ENCODE measurements at regions not wholly inside any gene's neighbourhood (a gene's known extent, or its start where the extent isn't known, plus 50 kb on each side); places are given as distances from the start of the nearest gene placed in this dataset.

DNA sequence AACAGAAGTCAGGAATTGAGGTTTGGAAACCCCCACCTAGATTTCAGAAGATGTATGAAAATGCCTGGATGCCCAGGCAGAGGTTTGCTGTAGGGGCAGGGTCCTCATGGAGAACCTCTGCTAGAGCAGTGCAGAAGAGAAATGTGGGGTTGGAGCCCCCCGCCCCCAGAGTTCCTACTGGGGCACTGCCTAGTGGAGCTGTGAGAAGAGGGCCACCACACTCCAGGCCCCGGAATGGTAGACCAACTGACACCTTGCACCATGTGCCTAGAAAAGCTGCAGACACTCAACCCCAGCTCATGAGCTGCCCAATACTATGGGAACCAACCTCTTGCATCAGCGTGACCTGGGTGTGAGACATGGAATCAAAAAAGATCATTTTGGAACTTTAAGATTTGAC is 967.0 kb upstream of the NRXN1 start:
- H3K27me3 ChIP-seq, result no peaks in the 10 kb centered on the region

GRCh38 chr2:51997571-51997970 is 965.6 kb upstream of the NRXN1 start:
- WGBS, 2 donors, result 81 to 94% methylated on average over 2 of the region's 2 CpGs
- Histone ChIP-seq H3K27ac (no peak overlapping the region), H3K9me3 (no peaks in the 10 kb centered on the region), H3K4me1 (no peaks in the 10 kb centered on the region), H3K4me3 (no peak overlapping the region), H3K36me3 (no peaks in the 10 kb centered on the region), H3K27me3 (no peaks in the 10 kb centered on the region)
- DNase-seq, result no peak
- no peak for ATAC-seq (ENCODE audit: low FRiP score in 2 of 2)
- no peak for TF ChIP-seq CTCF (IDR thresholded peaks at IDR 0.05)
- TF ChIP-seq POLR2AphosphoS5 (IDR thresholded peaks at IDR 0.05), result no peak
- TF ChIP-seq EP300 (IDR thresholded peaks at IDR 0.05), result no peak
- TF ChIP-seq POLR2A (IDR thresholded peaks at IDR 0.05), result no peak

More for the DNA sequence above, 967.0 kb upstream of the NRXN1 start:
- 84 to 100% methylated on average over 1 to 3 of the region's 3 CpGs for WGBS, 2 donors
- DNase-seq (no peak), ATAC-seq (ENCODE audit: low FRiP score in 2 of 2) (no peak)
- no peak overlapping the region for H3K4me3 ChIP-seq
- no peaks in the 10 kb centered on the region for H3K36me3 ChIP-seq
- H3K27ac ChIP-seq, result no peak overlapping the region
- H3K9me3 ChIP-seq, result no peaks in the 10 kb centered on the region
- TF ChIP-seq POLR2A (IDR thresholded peaks at IDR 0.05), result no peak
- TF ChIP-seq CTCF (IDR thresholded peaks at IDR 0.05), result no peak
- no peak for TF ChIP-seq EP300 (IDR thresholded peaks at IDR 0.05)
- no peak for TF ChIP-seq POLR2AphosphoS5 (IDR thresholded peaks at IDR 0.05)
- no peaks in the 10 kb centered on the region for H3K4me1 ChIP-seq

GRCh38 chr2:51995293-51995692 is 963.4 kb upstream of the NRXN1 start:
- H3K4me3 ChIP-seq, result no peak overlapping the region
- no peak for ATAC-seq (ENCODE audit: low FRiP score in 2 of 2)
- 71 to 80% methylated on average over 1 of the region's 1 CpG for WGBS, 2 donors

DNA sequence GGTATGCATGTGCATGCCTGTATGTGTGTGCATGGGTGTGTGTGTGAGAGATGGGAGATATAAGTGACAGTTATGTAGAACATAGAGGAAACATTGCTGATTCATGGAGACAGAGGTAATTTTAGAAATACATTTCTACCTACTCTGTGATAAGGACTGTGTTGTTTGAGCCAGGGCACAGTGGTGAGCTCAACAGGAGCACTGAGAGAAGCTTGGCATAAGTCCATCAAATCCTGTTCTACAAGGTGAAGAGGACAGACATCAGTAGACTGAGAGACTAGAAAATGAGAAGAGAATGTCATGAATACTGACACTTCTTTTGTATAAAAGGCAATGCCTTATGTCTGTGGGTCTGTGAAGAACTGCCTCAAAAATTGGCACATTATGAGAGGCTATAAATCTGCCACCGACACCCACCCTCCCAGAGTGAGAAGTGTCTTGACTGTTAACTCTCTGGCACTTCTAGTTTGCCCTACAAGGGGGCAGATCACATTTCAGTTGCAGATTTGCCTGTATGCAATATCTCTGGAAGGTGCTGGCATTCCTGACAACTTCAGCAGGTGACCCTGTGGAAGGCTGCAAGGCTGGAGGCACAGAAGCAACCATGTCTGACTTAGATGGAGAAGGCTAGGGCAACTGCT is 962.3 kb upstream of the NRXN1 start:
- Histone ChIP-seq H3K4me1 (no peaks in the 10 kb centered on the region), H3K4me3 (no peak overlapping the region), H3K9me3 (no peaks in the 10 kb centered on the region), H3K27ac (no peak overlapping the region), H3K36me3 (no peaks in the 10 kb centered on the region), H3K27me3 (no peaks in the 10 kb centered on the region)
- TF ChIP-seq POLR2A (IDR thresholded peaks at IDR 0.05) (no peak), CTCF (IDR thresholded peaks at IDR 0.05) (no peak), POLR2AphosphoS5 (IDR thresholded peaks at IDR 0.05) (no peak), EP300 (IDR thresholded peaks at IDR 0.05) (no peak)
- WGBS, 2 donors, result 42 to 78% methylated on average over 1 of the region's 1 CpG
- DNase-seq (no peak), ATAC-seq (ENCODE audit: low FRiP score in 2 of 2) (no peak)

More at GRCh38 chr2:51995293-51995692, 963.4 kb upstream of the NRXN1 start:
- no peaks in the 10 kb centered on the region for H3K27me3 ChIP-seq
- no peaks in the 10 kb centered on the region for H3K4me1 ChIP-seq
- no peak overlapping the region for H3K27ac ChIP-seq
- TF ChIP-seq EP300 (IDR thresholded peaks at IDR 0.05) (no peak), POLR2A (IDR thresholded peaks at IDR 0.05) (no peak), POLR2AphosphoS5 (IDR thresholded peaks at IDR 0.05) (no peak), CTCF (IDR thresholded peaks at IDR 0.05) (no peak)
- no peaks in the 10 kb centered on the region for H3K9me3 ChIP-seq
- no peaks in the 10 kb centered on the region for H3K36me3 ChIP-seq
- no peak for DNase-seq

DNA sequence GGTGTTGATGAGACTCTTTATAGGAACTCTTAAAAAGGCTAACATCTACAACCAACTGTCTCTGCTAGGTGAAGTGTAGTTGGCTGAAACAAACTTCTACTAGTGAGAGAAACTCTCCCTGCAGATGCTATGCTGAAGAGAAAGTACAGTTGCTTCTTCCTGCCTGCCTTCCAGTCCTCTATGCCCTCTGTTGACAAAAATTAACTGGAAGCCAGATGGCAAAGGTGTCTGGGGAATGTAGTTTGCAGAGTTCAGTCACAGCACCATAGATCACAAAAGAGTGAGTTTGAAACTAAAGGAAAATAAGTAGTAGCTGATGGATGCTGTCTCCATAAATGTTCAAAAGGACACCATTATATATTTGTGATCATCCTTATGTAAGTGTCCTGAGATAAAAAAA is 958.8 kb upstream of the NRXN1 start:
- TF ChIP-seq POLR2A (IDR thresholded peaks at IDR 0.05), result no peak
- no peak for TF ChIP-seq CTCF (IDR thresholded peaks at IDR 0.05)
- TF ChIP-seq POLR2AphosphoS5 (IDR thresholded peaks at IDR 0.05), result no peak
- no peak for TF ChIP-seq EP300 (IDR thresholded peaks at IDR 0.05)

More for the DNA sequence above, 958.8 kb upstream of the NRXN1 start:
- no peaks in the 10 kb centered on the region for H3K36me3 ChIP-seq
- ATAC-seq (ENCODE audit: low FRiP score in 2 of 2), result no peak
- no peak overlapping the region for H3K27ac ChIP-seq
- no peaks in the 10 kb centered on the region for H3K4me1 ChIP-seq
- no peaks in the 10 kb centered on the region for H3K9me3 ChIP-seq
- no peaks in the 10 kb centered on the region for H3K27me3 ChIP-seq
- H3K4me3 ChIP-seq, result no peak overlapping the region
- DNase-seq, result no peak
